ENCODE measurements at regions not wholly inside any gene's neighbourhood (a gene's known extent, or its start where the extent isn't known, plus 50 kb on each side); places are given as distances from the start of the nearest gene placed in this dataset.

DNA sequence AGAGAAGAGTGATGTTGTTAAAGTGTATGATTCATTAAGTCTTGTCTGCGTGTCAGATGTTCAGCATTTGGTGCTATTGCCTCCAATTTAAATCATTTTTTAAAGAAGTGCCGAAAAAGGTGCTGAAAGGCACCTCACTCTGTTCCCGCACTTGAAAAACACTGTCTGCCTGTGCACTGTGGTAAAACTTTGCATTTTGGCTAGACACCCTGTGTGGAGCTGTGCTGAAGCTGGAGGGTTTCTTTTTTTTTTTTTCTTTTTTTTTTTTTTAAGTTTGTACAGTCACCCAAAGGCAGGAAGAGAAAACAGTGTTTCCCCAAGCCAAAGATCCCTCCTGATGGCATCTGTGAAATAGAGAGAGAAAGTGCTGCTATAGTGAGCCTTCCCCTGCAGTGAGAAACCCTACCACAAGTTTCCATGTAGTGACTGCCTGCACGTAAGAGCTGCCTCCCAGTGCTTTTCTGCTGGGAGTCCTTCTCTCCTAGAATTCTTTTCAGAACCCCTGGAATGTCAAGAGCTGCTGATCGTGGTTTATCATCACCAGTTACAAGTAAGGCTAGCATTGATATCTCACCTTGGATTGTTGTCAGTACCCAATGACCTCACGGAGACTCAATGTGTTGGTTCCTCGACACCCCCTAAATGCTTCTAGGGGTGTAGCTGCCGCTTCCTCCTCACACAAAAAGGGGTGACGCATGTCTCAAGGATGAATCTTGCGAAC lies 116.0 kb upstream of the SOX9 start:
- H3K27ac ChIP-seq (ENCODE audit: control insufficient read depth, insufficient read depth, low read length), result no peak overlapping the region
- no peak overlapping the region for H3K4me2 ChIP-seq (ENCODE audit: control insufficient read depth, extremely low read depth, insufficient read depth, low read depth, low read length)
- no peak overlapping the region for H2AFZ ChIP-seq (ENCODE audit: control insufficient read depth, low read length)
- H4K20me1 ChIP-seq (ENCODE audit: control insufficient read depth, extremely low read depth, insufficient read depth, low read length), result no peaks in the 10 kb centered on the region
- H3K36me3 ChIP-seq (ENCODE audit: control insufficient read depth in 2 of 2, extremely low read depth in 1 of 2, insufficient read depth in 2 of 2, low read length in 2 of 2), result no peaks in the 10 kb centered on the region
- no peaks in the 10 kb centered on the region for H3K9me3 ChIP-seq (ENCODE audit: control insufficient read depth, low read depth, low read length)
- H3K4me1 ChIP-seq (ENCODE audit: control insufficient read depth, extremely low read depth, insufficient read depth, low read length), result peaks cover 33% of the 10 kb centered on the region
- no peak for TF ChIP-seq EZH2 (IDR thresholded peaks at IDR 0.05; ENCODE audit: low read length)
- TF ChIP-seq, protein P1, sequence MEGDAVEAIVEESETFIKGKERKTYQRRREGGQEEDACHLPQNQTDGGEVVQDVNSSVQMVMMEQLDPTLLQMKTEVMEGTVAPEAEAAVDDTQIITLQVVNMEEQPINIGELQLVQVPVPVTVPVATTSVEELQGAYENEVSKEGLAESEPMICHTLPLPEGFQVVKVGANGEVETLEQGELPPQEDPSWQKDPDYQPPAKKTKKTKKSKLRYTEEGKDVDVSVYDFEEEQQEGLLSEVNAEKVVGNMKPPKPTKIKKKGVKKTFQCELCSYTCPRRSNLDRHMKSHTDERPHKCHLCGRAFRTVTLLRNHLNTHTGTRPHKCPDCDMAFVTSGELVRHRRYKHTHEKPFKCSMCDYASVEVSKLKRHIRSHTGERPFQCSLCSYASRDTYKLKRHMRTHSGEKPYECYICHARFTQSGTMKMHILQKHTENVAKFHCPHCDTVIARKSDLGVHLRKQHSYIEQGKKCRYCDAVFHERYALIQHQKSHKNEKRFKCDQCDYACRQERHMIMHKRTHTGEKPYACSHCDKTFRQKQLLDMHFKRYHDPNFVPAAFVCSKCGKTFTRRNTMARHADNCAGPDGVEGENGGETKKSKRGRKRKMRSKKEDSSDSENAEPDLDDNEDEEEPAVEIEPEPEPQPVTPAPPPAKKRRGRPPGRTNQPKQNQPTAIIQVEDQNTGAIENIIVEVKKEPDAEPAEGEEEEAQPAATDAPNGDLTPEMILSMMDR (optimal IDR thresholded peaks at IDR 0.05 in 1 of 3, IDR thresholded peaks at IDR 0.05 in 1 of 3, conservative IDR thresholded peaks at IDR 0.05 in 1 of 3; ENCODE audit: extremely low read depth in 1 of 3, insufficient read depth in 2 of 3, low read length in 3 of 3), result no peak
- no peaks in the 10 kb centered on the region for H3K79me2 ChIP-seq (ENCODE audit: control insufficient read depth, insufficient read depth, low read length)
- dilution Hi-C loops (cut with MboI; ENCODE audit: extremely low pct_ligation_motif_present, low sequenced_read_pairs), result no loop called here
- no peak for FAIRE-seq
- DNase-seq (ENCODE audit: low read depth, low spot score), result no peak
- no peaks in the 10 kb centered on the region for H3K9me1 ChIP-seq (ENCODE audit: control insufficient read depth, extremely low read depth, insufficient read depth, low read length)
- H3K27me3 ChIP-seq (ENCODE audit: control insufficient read depth, extremely low read depth, insufficient read depth, low read length), result no peaks in the 10 kb centered on the region
- no peak overlapping the region for H3K9ac ChIP-seq (ENCODE audit: control insufficient read depth, extremely low read depth, insufficient read depth, low read length)
- no peak overlapping the region for H3K4me3 ChIP-seq (ENCODE audit: control insufficient read depth in 2 of 3, extremely low read depth in 1 of 3, insufficient read depth in 2 of 3, low read depth in 1 of 3, low read length in 3 of 3)

DNA sequence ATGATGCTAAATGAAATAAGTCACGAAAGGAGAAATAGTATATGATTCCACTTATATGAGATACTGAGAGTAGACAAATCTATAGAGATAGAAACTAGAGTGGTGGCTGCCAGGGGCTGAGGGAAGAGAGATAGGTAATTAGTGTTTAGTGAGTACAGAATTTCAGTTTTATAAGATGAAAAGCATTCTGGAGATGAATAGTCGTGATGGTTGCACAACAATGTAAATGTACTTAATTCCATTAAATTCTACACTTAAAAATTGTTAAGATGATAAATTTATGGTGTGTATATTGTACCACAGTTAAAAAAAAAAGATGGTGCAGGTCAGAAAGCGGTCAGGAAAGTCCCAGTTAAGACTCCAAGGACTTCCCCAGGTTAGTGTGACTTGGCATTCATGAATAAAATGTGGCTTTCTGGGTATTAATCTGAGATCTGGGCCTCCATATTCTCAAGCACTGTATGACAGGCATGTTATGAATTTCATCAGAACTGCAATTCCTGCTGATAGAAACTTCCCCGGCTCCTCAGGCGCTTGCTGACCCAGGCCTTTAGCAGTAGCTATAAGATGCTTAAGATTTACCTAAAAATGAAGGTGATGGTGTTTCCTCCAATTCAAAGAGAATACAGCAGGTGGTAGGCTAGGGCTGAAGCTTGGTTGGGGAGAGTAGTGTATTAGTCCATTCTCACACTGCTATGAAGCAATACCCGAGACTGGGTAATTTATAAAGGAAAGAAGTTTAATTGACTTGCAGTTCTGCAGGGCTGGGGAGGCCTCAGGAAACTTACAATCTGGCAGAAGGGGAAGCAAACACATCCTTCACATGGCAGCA lies 115.3 kb upstream of the SOX9 start:
- Histone ChIP-seq H4K20me1 (ENCODE audit: control insufficient read depth, extremely low read depth, insufficient read depth, low read length) (no peaks in the 10 kb centered on the region), H2AFZ (ENCODE audit: control insufficient read depth, low read length) (no peak overlapping the region), H3K27me3 (ENCODE audit: control insufficient read depth, extremely low read depth, insufficient read depth, low read length) (no peaks in the 10 kb centered on the region), H3K4me1 (ENCODE audit: control insufficient read depth, extremely low read depth, insufficient read depth, low read length) (peaks cover 33% of the 10 kb centered on the region), H3K9me3 (ENCODE audit: control insufficient read depth, low read depth, low read length) (no peaks in the 10 kb centered on the region), H3K79me2 (ENCODE audit: control insufficient read depth, insufficient read depth, low read length) (no peaks in the 10 kb centered on the region), H3K36me3 (ENCODE audit: control insufficient read depth in 2 of 2, extremely low read depth in 1 of 2, insufficient read depth in 2 of 2, low read length in 2 of 2) (no peaks in the 10 kb centered on the region), H3K9me1 (ENCODE audit: control insufficient read depth, extremely low read depth, insufficient read depth, low read length) (no peaks in the 10 kb centered on the region), H3K4me3 (ENCODE audit: control insufficient read depth in 2 of 3, extremely low read depth in 1 of 3, insufficient read depth in 2 of 3, low read depth in 1 of 3, low read length in 3 of 3) (no peak overlapping the region), H3K27ac (ENCODE audit: control insufficient read depth, insufficient read depth, low read length) (no peak overlapping the region), H3K4me2 (ENCODE audit: control insufficient read depth, extremely low read depth, insufficient read depth, low read depth, low read length) (no peak overlapping the region), H3K9ac (ENCODE audit: control insufficient read depth, extremely low read depth, insufficient read depth, low read length) (no peak overlapping the region)
- FAIRE-seq (no peak), DNase-seq (ENCODE audit: low read depth, low spot score) (no peak)
- TF ChIP-seq, protein P1 (optimal IDR thresholded peaks at IDR 0.05 in 1 of 3, IDR thresholded peaks at IDR 0.05 in 1 of 3, conservative IDR thresholded peaks at IDR 0.05 in 1 of 3; ENCODE audit: extremely low read depth in 1 of 3, insufficient read depth in 2 of 3, low read length in 3 of 3), result no peak
- no peak for TF ChIP-seq EZH2 (IDR thresholded peaks at IDR 0.05; ENCODE audit: low read length)
- dilution Hi-C loops (cut with MboI; ENCODE audit: extremely low pct_ligation_motif_present, low sequenced_read_pairs), result no loop called here

All from keratinocyte (primary cell).